22Rv1 (cell line): ENCODE measurements at regions not wholly inside any gene's neighbourhood (a gene's known extent, or its start where the extent isn't known, plus 50 kb on each side); places are given as distances from the start of the nearest gene placed in this dataset.

ENCODE experiments used
- H3K27ac ChIP-seq: fragments of 450-650 bp; 2 replicates; pipeline ENCODE4 v1.5.1; 2017
- ZFX ChIP-seq: fragments of 450-650 bp; IDR thresholded peaks from 2 replicates; pipeline ENCODE4 v1.6.1; 2017; ENCODE audit warnings: antibody characterized with exemption, borderline replicate concordance
- TF ChIP-seq, protein P1 (sequence below): fragments of 450-650 bp; IDR thresholded peaks from 2 replicates; pipeline ENCODE4 v1.5.1; 2017; ENCODE audit warnings: mild to moderate bottlenecking

- TF ChIP-seq, protein P1, sequence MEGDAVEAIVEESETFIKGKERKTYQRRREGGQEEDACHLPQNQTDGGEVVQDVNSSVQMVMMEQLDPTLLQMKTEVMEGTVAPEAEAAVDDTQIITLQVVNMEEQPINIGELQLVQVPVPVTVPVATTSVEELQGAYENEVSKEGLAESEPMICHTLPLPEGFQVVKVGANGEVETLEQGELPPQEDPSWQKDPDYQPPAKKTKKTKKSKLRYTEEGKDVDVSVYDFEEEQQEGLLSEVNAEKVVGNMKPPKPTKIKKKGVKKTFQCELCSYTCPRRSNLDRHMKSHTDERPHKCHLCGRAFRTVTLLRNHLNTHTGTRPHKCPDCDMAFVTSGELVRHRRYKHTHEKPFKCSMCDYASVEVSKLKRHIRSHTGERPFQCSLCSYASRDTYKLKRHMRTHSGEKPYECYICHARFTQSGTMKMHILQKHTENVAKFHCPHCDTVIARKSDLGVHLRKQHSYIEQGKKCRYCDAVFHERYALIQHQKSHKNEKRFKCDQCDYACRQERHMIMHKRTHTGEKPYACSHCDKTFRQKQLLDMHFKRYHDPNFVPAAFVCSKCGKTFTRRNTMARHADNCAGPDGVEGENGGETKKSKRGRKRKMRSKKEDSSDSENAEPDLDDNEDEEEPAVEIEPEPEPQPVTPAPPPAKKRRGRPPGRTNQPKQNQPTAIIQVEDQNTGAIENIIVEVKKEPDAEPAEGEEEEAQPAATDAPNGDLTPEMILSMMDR, result no peak
- no peak for TF ChIP-seq ZFX
- H3K27ac ChIP-seq, result no peak overlapping the region
These were observed 260.8 kb upstream of the RRP15 start for GRCh38 chr1:218024211-218024720.

- TF ChIP-seq ZFX, result no peak
- TF ChIP-seq, protein P1, result no peak
- no peak overlapping the region for H3K27ac ChIP-seq
These were observed 259.6 kb upstream of the RRP15 start for GRCh38 chr1:218025454-218025853.

GRCh38 chr1:218027152-218027551 is 257.9 kb upstream of the RRP15 start:
- H3K27ac ChIP-seq, result no peak overlapping the region
- no peak for TF ChIP-seq ZFX
- TF ChIP-seq, protein P1, result no peak

DNA sequence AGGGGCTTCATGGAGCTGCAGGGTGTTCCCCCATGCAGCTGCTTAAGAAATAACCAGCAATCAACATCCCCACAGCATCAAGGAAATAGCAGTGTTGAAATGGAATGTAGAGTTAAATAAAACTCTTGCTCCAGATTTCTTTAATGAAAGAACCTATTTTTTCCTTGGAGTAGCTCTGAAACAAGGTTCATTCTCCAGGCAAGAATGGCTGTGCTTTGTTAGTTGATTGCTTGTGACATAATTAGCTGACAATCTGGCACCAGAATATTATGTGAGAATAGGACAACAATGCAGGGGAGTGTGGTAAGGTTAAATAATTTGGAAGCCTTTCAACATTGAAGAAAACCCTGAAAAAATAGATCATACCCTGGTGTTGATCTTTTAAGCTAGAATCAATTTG is 254.2 kb upstream of the RRP15 start:
- TF ChIP-seq, protein P1, result no peak
- TF ChIP-seq ZFX, result no peak
- no peak overlapping the region for H3K27ac ChIP-seq

DNA sequence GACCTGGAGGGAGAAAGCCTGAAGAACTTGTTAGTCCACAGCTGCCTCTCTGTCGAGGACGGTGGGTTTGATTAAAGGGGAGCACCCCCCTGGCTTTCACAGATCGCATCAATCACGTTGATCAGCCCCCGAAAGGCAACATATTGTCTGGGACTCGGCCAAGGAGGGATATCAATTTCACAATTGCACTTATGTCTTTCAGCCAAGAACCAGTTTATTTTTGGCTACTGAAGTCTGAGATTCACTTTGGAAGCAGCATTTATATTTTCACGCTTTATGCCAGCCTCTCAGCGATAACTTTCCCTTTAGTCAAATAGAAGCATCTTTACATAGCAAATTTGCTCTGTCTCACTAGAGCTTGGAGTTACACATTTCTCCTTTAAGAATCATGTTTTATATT is 253.2 kb upstream of the RRP15 start:
- no peak overlapping the region for H3K27ac ChIP-seq
- no peak for TF ChIP-seq ZFX

- no peak for TF ChIP-seq ZFX
- H3K27ac ChIP-seq, result no peak overlapping the region
These were observed 250.6 kb upstream of the RRP15 start for GRCh38 chr1:218034468-218034867.

DNA sequence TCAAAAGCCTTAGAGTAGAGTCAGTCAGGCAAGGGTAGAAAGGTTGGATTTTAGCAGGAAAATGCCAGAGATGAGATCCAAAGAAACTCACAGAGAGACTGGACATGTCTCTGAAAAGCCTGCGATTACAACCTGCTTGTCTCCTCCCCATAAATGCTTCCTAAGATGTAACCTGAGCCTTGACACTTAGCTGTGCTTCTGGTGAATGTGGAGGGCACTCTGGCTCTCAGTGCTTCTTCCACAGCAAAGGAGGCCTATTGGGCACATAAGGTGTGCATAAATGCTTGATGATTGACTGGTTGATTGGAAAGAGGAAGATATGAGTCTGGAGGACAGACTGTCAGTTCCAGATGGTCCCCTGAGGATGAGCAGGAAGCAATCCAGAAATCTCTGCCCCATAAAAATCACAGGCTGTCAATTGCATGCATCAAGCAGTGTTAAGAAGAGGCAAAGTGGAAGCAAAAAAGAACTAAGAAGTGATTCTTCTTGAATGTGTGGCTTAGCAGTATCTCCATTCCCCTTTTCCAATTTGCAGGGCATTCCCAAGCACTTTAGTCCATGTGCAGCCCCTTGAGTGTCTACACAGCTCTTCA is 236.2 kb upstream of the RRP15 start:
- no peak overlapping the region for H3K27ac ChIP-seq
- TF ChIP-seq, protein P1, result no peak
- TF ChIP-seq ZFX, result no peak

- no peak for TF ChIP-seq ZFX
- TF ChIP-seq, protein P1, result no peak
- no peak overlapping the region for H3K27ac ChIP-seq
These were observed 235.5 kb upstream of the RRP15 start for GRCh38 chr1:218049641-218050040.
